HG02943 (cell line): ENCODE measurements at regions not wholly inside any gene's neighbourhood (a gene's known extent, or its start where the extent isn't known, plus 50 kb on each side); places are given as distances from the start of the nearest gene placed in this dataset.
"Not testable (repeated sequence)": the region's sequence is repeated elsewhere in the genome, so short reads cannot be mapped to it uniquely, and the experiment has no call there.

ENCODE experiments used
- ATAC-seq: cut with Tn5 transposase; IDR thresholded peaks from one replicate; pipeline ENCODE4 v1.9.1; 2021; ENCODE audit warnings: mild to moderate bottlenecking, low read depth, moderate library complexity; ENCODE audit not compliant: unreplicated experiment

GRCh38 chr6:58307901-58308300, 990.5 kb downstream of the PRIM2 start:
- not testable (repeated sequence) for ATAC-seq

DNA sequence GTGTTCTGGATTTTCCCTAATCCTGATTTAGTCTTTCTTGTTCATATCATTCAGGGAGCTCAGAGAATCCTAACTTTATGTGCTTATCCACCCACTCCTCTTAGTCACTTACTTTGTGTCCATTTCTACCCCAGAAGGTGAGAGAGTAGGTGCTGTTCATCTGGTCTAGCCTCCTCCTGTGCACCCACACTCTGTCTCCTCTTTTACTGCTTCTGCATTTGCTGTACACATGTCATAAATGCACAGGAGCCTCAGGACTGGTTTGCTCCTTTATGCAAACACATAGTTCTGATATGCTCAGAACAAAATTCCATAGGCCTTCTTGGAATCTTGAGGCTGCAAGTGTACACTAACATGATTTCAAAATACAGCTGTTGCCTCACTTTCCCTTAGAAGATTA, 1014.7 kb downstream of the PRIM2 start:
- ATAC-seq = not testable (repeated sequence)

GRCh38 chr6:58342287-58342686, 1024.9 kb downstream of the PRIM2 start:
- ATAC-seq = not testable (repeated sequence)

- ATAC-seq = not testable (repeated sequence)
Measured at GRCh38 chr6:58347534-58347933, 1030.1 kb downstream of the PRIM2 start.

DNA sequence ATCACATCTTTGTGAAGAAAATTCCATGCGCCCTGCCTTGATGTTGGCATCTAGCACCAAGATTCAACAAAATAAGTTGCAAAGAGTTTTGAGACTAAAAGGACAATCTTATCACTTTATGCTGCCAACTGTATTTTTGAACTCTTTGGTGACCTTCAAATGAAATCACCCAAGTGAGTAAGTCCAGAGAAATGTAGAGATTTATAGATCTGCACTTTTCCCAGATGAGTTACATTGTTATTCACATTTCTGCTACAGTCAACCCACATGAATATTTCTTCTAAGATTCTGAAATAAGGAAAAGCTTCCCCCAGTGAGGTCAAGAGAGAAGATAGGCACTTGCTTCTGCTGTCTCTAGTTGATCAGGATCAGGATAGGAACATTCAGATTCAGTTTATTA, 1034.2 kb downstream of the PRIM2 start:
- not testable (repeated sequence) for ATAC-seq

DNA sequence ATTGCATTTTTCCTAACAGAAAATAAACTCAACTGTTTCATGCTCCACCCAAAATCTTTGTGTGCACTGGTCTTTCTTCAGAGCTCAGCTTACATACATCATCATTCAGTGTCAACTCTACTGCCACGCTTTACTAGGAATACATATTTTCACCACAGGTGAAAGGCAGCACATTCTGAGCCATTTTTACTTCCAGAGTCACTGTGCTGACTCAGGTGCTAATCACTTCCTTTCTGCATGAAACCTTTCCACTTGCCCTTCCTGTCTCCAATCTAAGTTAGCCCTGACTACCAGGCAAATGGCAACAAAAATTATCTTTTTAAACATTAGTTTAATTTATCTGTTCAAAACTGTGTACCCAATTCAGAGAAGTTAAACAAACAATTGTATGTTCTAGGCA, 1041.0 kb downstream of the PRIM2 start:
- not testable (repeated sequence) for ATAC-seq

DNA sequence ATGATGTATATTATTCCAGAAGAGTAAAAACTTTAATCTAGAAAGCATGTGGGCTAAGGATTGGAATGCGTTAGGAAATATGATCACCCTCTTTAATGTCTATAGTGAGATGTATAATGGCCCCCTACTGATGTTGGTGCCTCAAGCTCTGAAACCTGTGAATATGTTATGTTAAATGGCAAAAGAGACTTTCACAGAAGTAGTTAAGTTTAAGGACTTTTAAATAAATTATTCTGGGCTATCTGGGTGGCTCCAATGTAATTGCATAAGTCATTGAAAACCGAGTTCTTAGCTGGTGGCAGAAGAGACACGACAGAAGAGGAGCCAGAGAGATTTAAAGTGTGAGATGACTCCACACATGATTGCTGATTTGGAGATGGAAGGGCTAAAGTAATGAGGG, 1048.4 kb downstream of the PRIM2 start:
- ATAC-seq = not testable (repeated sequence)

DNA sequence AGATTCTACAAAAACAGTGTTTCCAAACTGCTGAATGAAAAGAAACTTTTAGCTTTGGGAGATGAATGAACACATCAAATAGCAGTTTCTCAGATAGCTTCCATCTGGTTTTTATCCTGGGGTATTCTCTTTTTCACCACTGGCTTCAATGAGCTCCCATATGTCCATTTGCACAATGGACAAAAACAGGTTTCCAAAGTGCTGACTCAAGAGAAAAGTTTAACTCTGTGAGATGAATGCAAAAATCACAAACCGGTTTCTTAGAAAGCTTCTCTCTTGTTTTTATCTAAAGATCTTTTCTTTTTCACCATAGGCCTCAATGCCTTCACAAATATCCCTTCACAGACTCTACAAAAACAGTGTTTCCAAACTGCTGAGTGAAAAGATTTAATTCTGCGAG, 1089.2 kb downstream of the PRIM2 start:
- not testable (repeated sequence) for ATAC-seq

- ATAC-seq = no peak
Measured at GRCh38 chr6:58419321-58419720, 1101.9 kb downstream of the PRIM2 start.
